Rectal smooth muscle tissue (tissue), 1 donor: ENCODE measurements at regions not wholly inside any gene's neighbourhood (a gene's known extent, or its start where the extent isn't known, plus 50 kb on each side); places are given as distances from the start of the nearest gene placed in this dataset.

ENCODE experiments used
- H3K27ac ChIP-seq: one replicate; pipeline ENCODE4 v1.7.0; 2013; ENCODE audit warnings: low read depth, low read length, inconsistent platforms
- H3K27me3 ChIP-seq: one replicate; pipeline ENCODE4 v1.7.0; 2013; ENCODE audit warnings: low read length; ENCODE audit not compliant: control insufficient read depth, insufficient read depth
- H3K36me3 ChIP-seq: one replicate; pipeline ENCODE4 v1.7.0; 2013; ENCODE audit warnings: low read length; ENCODE audit not compliant: control insufficient read depth, insufficient read depth
- H3K4me1 ChIP-seq: one replicate; pipeline ENCODE4 v1.7.0; 2013; ENCODE audit warnings: low read length; ENCODE audit not compliant: control insufficient read depth, insufficient read depth
- H3K4me3 ChIP-seq: one replicate; pipeline ENCODE4 v1.7.0; 2013; ENCODE audit warnings: low read length
- H3K9ac ChIP-seq: one replicate; pipeline ENCODE4 v1.7.0; 2013; ENCODE audit warnings: low read length

DNA sequence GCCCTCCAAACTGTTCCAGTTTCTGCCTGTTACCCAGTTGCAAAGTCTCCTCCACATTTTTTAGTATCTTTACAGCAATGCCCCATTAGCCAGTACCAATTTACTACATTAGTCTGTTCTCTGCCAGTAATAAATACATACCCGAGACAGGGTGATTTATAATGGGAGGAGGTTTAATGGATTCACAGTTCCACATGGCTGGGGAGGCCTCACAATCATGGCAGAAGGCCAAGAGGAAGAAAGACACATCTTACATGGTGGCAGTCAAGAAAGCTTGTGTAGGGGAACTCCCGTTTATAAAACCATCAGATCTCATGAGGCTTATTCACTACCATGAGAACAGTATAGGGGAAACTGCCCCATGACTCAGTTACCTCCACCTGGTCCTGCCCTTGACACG, 600.7 kb upstream of the CDH6 start:
- no peak overlapping the region for H3K4me3 ChIP-seq
- H3K27me3 ChIP-seq = no peaks in the 10 kb centered on the region
- no peaks in the 10 kb centered on the region for H3K4me1 ChIP-seq
- no peak overlapping the region for H3K9ac ChIP-seq
- H3K27ac ChIP-seq = no peak overlapping the region
- no peaks in the 10 kb centered on the region for H3K36me3 ChIP-seq

DNA sequence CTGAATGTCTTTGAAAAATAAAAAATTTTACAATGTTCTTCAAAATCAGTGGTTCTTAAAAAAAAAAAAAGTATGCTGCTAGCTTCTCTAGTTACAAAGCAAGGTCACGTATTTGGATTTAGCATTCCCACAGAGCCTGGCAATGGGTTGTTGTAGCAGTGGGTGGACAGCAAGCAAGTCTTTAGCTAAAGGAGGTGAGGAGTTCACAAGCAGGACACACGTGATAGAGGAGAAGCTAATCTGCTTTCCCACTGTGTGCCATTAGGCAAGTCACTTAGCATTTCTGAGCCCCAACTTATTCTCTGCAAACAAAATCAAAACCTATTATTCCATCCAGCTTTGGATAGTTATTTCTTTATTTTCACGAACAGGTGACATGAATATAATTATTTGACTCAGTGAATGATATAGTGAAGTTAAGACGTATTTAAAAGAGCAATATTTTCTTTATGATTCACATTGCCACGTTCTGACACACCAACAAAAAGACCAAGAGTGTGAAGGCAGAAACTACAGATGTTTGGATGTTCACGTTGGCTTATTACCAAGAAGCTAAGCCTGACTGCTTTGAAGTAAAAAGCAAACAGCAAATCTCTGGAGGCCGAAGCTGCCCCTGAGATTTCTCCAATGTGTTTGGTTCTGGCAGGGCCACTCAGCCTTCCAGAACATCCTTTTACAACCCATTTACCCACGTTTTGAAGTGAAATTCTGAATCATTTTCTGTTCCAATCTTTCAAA, 612.1 kb upstream of the CDH6 start:
- Histone ChIP-seq H3K9ac (no peak overlapping the region), H3K27ac (no peak overlapping the region), H3K36me3 (no peaks in the 10 kb centered on the region), H3K4me1 (no peaks in the 10 kb centered on the region), H3K4me3 (no peak overlapping the region), H3K27me3 (no peaks in the 10 kb centered on the region)

DNA sequence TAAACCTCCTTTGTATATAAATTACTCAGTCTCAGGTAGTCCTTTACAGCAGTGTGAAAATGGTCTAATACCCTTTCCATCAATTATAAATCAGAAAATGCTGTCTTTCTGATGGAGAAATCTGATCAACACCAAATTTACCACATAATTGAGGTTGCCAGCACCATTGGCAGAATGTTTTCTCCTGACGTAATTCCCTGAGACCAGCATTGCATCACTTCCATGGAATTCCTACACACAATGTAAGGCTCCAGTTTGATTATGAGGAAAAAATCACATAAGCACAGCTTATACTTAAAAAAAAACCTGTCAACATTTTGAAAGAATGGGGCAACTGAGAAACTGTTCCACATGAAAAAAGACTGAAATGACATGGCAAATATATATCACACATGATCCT, 618.7 kb upstream of the CDH6 start:
- Histone ChIP-seq H3K4me1 (no peaks in the 10 kb centered on the region), H3K27me3 (no peaks in the 10 kb centered on the region)

DNA sequence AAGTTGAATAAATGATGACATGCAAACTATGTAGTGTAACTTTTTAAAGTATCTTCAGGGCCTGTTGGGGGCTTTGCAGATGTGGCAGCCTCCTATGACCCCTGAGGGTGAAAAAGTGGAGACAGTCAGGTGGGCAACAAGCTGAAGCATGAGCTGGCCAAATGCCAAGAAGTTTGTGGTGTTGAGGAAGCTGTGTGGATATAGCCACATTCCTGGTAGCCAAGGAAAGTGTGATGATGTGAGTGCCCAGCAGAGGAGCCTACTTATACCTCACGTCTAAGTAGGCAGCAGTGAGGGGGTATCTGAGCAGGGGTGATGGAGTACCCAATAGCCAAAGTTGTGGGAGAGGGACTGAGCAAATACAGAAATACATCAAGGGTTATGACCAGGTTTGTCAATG, 621.2 kb upstream of the CDH6 start:
- Histone ChIP-seq H3K4me3 (no peak overlapping the region), H3K27me3 (no peaks in the 10 kb centered on the region), H3K9ac (no peak overlapping the region), H3K36me3 (no peaks in the 10 kb centered on the region), H3K27ac (no peak overlapping the region), H3K4me1 (no peaks in the 10 kb centered on the region)

More for the DNA sequence above, 618.7 kb upstream of the CDH6 start:
- Histone ChIP-seq H3K27ac (no peak overlapping the region), H3K36me3 (no peaks in the 10 kb centered on the region), H3K4me3 (no peak overlapping the region), H3K9ac (no peak overlapping the region)

DNA sequence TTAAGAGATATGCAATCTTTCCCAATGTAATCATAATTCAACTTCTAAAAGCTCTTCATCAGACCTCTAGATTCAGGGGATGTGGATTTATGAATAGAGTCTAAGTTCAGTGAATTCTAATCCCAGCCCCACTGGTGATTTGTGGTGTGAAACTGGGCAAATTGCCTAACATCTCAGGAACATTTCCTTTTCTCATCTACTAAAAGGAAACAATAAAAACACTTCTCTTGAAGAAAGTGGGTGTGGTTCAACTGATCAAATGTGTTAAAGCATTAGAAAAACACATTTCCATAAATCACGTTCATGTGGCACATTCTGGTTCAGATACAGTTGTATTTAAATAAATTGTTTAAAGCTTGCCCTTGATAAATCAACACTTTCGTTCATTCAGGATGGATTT, 631.7 kb upstream of the CDH6 start:
- no peak overlapping the region for H3K9ac ChIP-seq
- H3K27me3 ChIP-seq = no peaks in the 10 kb centered on the region
- H3K36me3 ChIP-seq = no peaks in the 10 kb centered on the region
- no peak overlapping the region for H3K27ac ChIP-seq
- H3K4me3 ChIP-seq = no peak overlapping the region
- H3K4me1 ChIP-seq = no peaks in the 10 kb centered on the region

DNA sequence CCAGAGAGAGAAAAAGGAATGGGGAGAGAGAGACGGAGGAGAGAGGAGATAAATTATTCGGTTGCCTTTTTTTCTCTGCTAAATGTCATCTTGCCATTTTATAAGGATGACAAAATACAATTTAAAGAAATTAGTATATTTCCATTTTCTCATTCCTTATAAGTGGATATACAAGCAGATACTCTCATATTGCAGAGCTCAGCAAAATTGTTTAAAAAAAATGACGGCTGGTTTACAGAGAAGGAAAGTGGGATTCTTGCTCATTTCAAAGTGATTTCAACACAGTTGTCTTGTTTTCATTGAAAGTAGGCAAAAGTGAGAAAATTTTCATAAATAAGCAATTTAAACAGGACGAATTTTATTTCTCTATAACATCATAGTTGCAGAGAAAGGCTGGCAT, 641.9 kb upstream of the CDH6 start:
- no peak overlapping the region for H3K9ac ChIP-seq
- H3K4me3 ChIP-seq = no peak overlapping the region
- H3K27me3 ChIP-seq = no peaks in the 10 kb centered on the region
- H3K27ac ChIP-seq = no peak overlapping the region
- no peaks in the 10 kb centered on the region for H3K4me1 ChIP-seq
- no peaks in the 10 kb centered on the region for H3K36me3 ChIP-seq

DNA sequence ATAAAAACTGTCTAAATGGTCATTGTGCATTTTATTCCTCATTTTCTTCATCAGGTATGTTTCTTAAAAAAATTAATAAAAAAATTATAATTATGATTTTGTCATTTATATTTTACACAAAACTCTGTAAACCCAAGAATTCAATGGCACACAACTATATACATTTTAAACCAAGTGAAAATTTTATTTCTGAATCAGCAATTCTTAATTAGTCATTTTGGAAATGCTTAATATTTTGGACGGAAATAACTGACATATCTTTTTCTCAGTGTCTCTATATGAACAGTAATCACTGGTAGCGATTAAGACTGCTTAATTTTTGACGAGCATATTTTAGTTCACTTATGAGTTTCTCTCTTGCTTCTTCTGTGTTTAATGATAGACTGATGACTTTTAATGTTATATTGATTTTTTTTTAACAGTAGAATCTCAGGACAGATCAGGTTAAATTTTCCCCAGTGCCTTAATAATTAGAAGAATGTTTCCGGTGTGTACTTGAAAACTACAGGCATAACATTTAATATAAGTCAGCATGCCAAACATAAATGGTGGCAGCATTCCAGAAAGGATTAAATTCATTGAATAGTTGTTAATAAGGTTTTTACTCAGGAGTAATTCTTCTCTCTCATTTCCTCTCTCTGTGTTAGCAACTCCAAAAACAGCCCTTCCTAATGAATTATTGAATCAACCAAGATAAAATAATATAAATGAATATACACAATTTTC, 644.7 kb upstream of the CDH6 start:
- no peak overlapping the region for H3K27ac ChIP-seq
- H3K4me3 ChIP-seq = no peak overlapping the region
- H3K4me1 ChIP-seq = no peaks in the 10 kb centered on the region
- no peaks in the 10 kb centered on the region for H3K36me3 ChIP-seq
- no peaks in the 10 kb centered on the region for H3K27me3 ChIP-seq
- no peak overlapping the region for H3K9ac ChIP-seq

DNA sequence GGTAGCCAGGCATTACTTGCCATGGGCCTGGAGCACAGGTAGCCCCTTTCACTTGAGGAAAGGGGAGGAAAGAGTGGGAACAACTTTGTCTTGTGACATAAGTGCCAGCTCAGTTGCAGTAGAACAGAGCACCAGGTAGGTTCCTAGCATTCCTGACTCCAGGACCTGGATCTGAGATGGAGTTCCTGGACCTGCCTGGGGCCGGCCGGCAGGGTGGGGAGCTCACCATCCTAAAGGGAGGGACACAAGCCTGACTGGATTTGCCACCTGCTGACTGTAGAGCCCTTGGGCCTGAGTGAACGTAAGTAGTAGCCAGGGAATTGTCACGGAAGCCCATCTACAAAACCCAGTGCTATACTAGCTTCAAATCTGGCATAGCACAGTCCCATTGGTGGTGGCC, 653.3 kb upstream of the CDH6 start:
- Histone ChIP-seq H3K27me3 (no peaks in the 10 kb centered on the region), H3K9ac (no peak overlapping the region), H3K27ac (no peak overlapping the region), H3K4me1 (no peaks in the 10 kb centered on the region), H3K4me3 (no peak overlapping the region), H3K36me3 (no peaks in the 10 kb centered on the region)

DNA sequence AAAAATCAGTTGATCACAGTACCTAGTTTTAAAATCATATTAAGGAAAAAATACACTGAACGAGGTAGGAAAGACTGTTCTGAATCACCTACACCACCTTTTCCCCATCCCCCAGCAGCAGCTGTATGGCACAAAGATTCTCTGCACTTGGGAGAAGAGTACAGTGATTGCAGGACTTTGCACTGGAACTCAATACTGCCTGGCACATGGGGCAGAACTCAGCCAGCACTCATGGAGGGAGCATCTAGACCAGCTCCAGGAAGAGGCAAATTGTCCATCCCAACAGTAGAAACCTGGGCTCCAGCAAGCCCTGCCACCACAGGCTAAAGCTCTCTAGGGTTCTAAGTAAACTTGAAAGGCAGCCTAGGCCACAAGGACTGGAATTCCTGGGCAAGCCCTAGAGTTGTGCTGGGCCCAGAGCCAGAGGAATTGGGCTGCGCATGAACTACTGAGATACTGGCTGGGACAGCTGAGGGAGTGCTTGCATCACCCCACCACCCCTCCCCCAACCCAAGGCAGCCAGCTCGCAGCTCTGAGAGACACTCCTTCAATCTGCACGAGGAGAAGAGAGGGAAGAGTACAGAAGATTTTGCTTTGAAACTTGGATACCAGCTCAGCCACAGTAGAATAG, 654.4 kb upstream of the CDH6 start:
- H3K27me3 ChIP-seq = no peaks in the 10 kb centered on the region
- H3K36me3 ChIP-seq = no peaks in the 10 kb centered on the region
- H3K4me3 ChIP-seq = no peak overlapping the region
- no peak overlapping the region for H3K9ac ChIP-seq
- no peak overlapping the region for H3K27ac ChIP-seq
- H3K4me1 ChIP-seq = no peaks in the 10 kb centered on the region

DNA sequence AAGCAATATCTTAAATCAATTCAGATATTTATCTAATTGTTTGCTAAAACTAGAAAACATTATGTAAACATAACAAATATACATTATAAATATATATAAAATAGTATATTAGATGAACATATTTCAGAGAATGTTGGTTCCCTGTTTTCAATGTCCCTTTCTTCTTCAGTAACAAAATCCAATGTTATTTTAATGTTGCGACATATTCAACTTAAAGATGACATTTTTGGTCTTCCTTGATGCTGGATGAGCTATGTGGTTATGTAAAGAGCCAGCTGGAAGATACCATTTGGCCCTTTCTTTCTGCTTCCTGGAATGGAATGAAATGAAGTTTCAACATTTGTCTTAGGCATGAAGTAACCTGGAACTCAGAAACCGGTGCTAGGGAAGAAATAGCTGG, 668.1 kb upstream of the CDH6 start:
- Histone ChIP-seq H3K36me3 (no peaks in the 10 kb centered on the region), H3K4me1 (no peaks in the 10 kb centered on the region), H3K4me3 (no peak overlapping the region), H3K9ac (no peak overlapping the region), H3K27ac (no peak overlapping the region), H3K27me3 (no peaks in the 10 kb centered on the region)

DNA sequence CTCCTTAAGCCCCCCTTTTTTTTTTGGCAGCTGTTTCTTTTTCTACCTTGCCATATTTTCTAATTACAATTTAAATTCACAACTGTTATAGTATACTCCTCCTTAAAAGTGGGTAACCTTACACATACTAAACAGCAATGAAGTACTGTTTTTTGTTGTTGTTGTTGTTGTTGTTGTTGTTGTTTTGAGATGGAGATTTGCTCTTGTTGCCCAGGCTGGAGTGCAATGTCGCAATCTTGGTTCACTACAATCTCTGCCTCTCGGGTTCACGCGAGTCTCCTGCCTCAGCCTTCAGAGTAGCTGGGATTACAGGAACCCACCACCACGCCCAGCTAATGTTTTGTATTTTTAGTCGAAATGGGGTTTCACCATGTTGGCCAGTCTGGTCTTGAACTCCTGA, 669.1 kb upstream of the CDH6 start:
- H3K27ac ChIP-seq = no peak overlapping the region
- no peaks in the 10 kb centered on the region for H3K27me3 ChIP-seq
- no peaks in the 10 kb centered on the region for H3K36me3 ChIP-seq
- no peak overlapping the region for H3K9ac ChIP-seq
- H3K4me3 ChIP-seq = no peak overlapping the region
- no peaks in the 10 kb centered on the region for H3K4me1 ChIP-seq

DNA sequence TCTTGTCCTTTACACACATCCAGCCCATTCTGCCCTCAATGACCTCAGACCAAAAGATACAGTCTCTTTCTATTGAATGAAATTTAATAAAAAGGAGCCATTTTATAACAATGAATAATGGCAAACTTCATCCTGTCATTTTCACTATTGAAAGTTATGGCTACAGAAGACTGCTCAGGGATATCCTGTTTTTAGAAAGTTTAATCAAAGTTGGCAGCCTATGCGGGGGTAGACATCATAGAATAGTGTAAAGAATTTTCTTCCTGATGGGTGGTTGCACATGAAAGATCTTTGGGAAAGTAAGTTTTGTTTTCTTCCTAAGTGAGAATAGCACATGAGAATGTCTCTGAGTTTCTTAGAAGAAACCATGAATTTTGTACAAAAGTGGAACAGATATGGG, 670.4 kb upstream of the CDH6 start:
- Histone ChIP-seq H3K27me3 (no peaks in the 10 kb centered on the region), H3K4me1 (no peaks in the 10 kb centered on the region), H3K9ac (no peak overlapping the region), H3K36me3 (no peaks in the 10 kb centered on the region), H3K27ac (no peak overlapping the region), H3K4me3 (no peak overlapping the region)
